ENCODE measurements at regions not wholly inside any gene's neighbourhood (a gene's known extent, or its start where the extent isn't known, plus 50 kb on each side); places are given as distances from the start of the nearest gene placed in this dataset.

- Histone ChIP-seq H3K4me3 (ENCODE audit: low read depth, low read length) (no peak overlapping the region), H3K9ac (ENCODE audit: low read depth, low read length) (no peak overlapping the region), H3K9me3 (ENCODE audit: control insufficient read depth, insufficient read depth, low read length) (no peaks in the 10 kb centered on the region), H3K27me3 (ENCODE audit: control insufficient read depth, insufficient read depth, low read length) (no peaks in the 10 kb centered on the region), H3K4me1 (ENCODE audit: control insufficient read depth, insufficient read depth, low read length) (no peaks in the 10 kb centered on the region), H3K36me3 (ENCODE audit: control insufficient read depth, insufficient read depth, low read length) (no peaks in the 10 kb centered on the region)
These were observed 109.6 kb upstream of the CYRIA start for GRCh38 chr2:16774980-16775898.

DNA sequence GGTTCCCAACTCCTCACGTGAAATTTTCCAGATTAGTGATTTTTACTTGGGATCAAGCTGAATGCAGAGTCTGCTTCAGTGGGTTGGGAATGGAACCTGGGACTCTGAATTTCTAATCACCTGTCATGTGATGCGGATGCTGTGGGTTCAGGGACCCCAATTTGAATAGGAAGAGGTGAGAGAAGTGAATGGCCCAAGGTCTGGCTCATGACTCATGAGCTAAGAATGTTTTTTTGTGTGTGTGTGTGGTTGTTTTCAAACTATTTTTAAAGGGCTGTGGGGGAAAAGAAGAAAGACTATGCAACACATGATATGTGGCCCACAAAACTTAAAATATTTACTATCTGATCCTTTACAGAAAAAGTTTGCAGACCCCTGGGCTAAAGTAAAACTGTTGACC, 108.5 kb upstream of the CYRIA start:
- no peaks in the 10 kb centered on the region for H3K9me3 ChIP-seq (ENCODE audit: control insufficient read depth, insufficient read depth, low read length)
- H3K4me3 ChIP-seq (ENCODE audit: low read depth, low read length), result no peak overlapping the region
- H3K36me3 ChIP-seq (ENCODE audit: control insufficient read depth, insufficient read depth, low read length), result no peaks in the 10 kb centered on the region
- H3K9ac ChIP-seq (ENCODE audit: low read depth, low read length), result no peak overlapping the region
- H3K4me1 ChIP-seq (ENCODE audit: control insufficient read depth, insufficient read depth, low read length), result no peaks in the 10 kb centered on the region
- no peaks in the 10 kb centered on the region for H3K27me3 ChIP-seq (ENCODE audit: control insufficient read depth, insufficient read depth, low read length)

- Histone ChIP-seq H3K4me3 (ENCODE audit: low read depth, low read length) (no peak overlapping the region), H3K36me3 (ENCODE audit: control insufficient read depth, insufficient read depth, low read length) (no peaks in the 10 kb centered on the region), H3K4me1 (ENCODE audit: control insufficient read depth, insufficient read depth, low read length) (no peaks in the 10 kb centered on the region), H3K9me3 (ENCODE audit: control insufficient read depth, insufficient read depth, low read length) (no peaks in the 10 kb centered on the region), H3K27me3 (ENCODE audit: control insufficient read depth, insufficient read depth, low read length) (no peaks in the 10 kb centered on the region), H3K9ac (ENCODE audit: low read depth, low read length) (no peak overlapping the region)
These were observed 107.6 kb upstream of the CYRIA start for GRCh38 chr2:16773080-16773713.

DNA sequence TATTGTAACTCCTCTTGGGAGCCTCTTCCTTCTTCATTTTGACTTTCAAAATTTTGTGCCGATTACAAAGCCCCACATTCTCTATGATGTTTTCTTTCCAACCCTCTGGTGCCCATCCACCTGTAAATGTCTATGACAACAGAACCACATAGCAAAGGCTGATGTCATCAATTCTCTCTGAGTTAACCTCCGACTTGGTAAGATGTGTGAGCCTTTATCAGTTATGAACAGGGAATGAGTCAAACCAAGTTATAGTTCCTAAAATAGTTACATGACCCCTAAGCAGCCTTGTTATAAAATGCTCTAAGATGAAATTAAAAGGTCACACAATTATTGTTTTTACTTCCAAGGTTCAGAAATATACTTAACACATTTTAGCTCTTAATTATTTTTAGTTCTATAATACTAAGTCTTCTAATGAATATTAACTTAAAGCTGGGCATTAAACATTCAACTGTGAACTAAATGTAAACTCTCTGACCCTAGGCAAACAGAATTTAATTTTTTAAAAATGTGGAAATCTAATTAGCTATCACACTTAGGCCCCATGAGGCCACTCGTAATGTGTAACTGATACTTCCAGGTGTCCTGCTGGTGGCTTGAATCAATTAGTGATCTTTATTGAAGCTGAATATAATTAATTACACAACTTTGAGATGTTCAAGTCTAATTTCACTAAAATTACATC, 102.3 kb upstream of the CYRIA start:
- Histone ChIP-seq H3K27me3 (ENCODE audit: control insufficient read depth, insufficient read depth, low read length) (no peaks in the 10 kb centered on the region), H3K36me3 (ENCODE audit: control insufficient read depth, insufficient read depth, low read length) (no peaks in the 10 kb centered on the region), H3K4me1 (ENCODE audit: control insufficient read depth, insufficient read depth, low read length) (no peaks in the 10 kb centered on the region), H3K9ac (ENCODE audit: low read depth, low read length) (no peak overlapping the region), H3K4me3 (ENCODE audit: low read depth, low read length) (no peak overlapping the region), H3K9me3 (ENCODE audit: control insufficient read depth, insufficient read depth, low read length) (no peaks in the 10 kb centered on the region)

- Histone ChIP-seq H3K9ac (ENCODE audit: low read depth, low read length) (no peak overlapping the region), H3K9me3 (ENCODE audit: control insufficient read depth, insufficient read depth, low read length) (no peaks in the 10 kb centered on the region), H3K4me3 (ENCODE audit: low read depth, low read length) (no peak overlapping the region), H3K36me3 (ENCODE audit: control insufficient read depth, insufficient read depth, low read length) (no peaks in the 10 kb centered on the region), H3K4me1 (ENCODE audit: control insufficient read depth, insufficient read depth, low read length) (no peaks in the 10 kb centered on the region), H3K27me3 (ENCODE audit: control insufficient read depth, insufficient read depth, low read length) (no peaks in the 10 kb centered on the region)
These were observed 99.7 kb upstream of the CYRIA start for GRCh38 chr2:16765356-16765755.

DNA sequence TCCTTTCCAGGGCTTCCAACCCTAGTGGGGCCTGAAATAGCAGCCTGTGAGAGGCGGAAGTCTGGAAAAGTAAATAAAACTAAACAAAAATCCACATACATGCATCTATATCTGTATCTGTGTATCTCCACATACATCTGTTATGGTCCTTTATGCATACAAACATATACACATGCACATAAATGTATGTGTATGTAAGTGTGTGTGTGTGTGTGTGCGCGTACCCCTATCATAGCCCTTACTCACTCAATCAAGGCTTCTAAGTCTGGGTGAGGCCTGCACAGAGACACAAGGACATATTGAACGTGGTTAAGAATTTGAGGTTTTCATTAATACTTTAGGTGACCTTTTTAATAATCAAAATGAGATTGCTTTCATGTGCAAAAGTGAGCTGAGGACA, 98.9 kb upstream of the CYRIA start:
- Histone ChIP-seq H3K36me3 (ENCODE audit: control insufficient read depth, insufficient read depth, low read length) (no peaks in the 10 kb centered on the region), H3K9ac (ENCODE audit: low read depth, low read length) (no peak overlapping the region), H3K4me3 (ENCODE audit: low read depth, low read length) (no peak overlapping the region), H3K4me1 (ENCODE audit: control insufficient read depth, insufficient read depth, low read length) (no peaks in the 10 kb centered on the region), H3K27me3 (ENCODE audit: control insufficient read depth, insufficient read depth, low read length) (no peaks in the 10 kb centered on the region), H3K9me3 (ENCODE audit: control insufficient read depth, insufficient read depth, low read length) (no peaks in the 10 kb centered on the region)

GRCh38 chr2:16763493-16763899, 97.9 kb upstream of the CYRIA start:
- Histone ChIP-seq H3K36me3 (ENCODE audit: control insufficient read depth, insufficient read depth, low read length) (no peaks in the 10 kb centered on the region), H3K27me3 (ENCODE audit: control insufficient read depth, insufficient read depth, low read length) (no peaks in the 10 kb centered on the region), H3K4me1 (ENCODE audit: control insufficient read depth, insufficient read depth, low read length) (no peaks in the 10 kb centered on the region), H3K9ac (ENCODE audit: low read depth, low read length) (no peak overlapping the region), H3K4me3 (ENCODE audit: low read depth, low read length) (no peak overlapping the region), H3K9me3 (ENCODE audit: control insufficient read depth, insufficient read depth, low read length) (no peaks in the 10 kb centered on the region)

DNA sequence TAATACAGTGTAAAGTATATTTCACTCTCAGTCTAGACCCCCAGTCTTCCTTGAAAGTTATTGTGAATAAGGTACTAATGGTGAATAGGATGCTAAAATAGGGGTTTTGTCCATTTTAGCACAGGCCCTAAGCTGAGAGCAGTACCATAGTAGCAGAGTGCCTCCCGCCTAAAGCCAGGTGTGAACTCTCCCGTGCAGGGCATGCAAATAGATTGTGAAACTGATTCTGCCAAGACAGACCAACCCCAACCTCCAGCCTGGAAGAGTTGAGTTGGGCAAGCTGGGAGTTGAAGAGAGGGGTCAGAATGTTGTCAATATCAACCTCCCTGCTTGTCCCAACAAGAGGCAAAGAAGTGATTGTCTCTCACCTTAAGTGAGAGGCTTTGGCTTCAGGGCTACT, 97.4 kb upstream of the CYRIA start:
- H3K9me3 ChIP-seq (ENCODE audit: control insufficient read depth, insufficient read depth, low read length), result no peaks in the 10 kb centered on the region
- H3K27me3 ChIP-seq (ENCODE audit: control insufficient read depth, insufficient read depth, low read length), result no peaks in the 10 kb centered on the region
- H3K4me1 ChIP-seq (ENCODE audit: control insufficient read depth, insufficient read depth, low read length), result no peaks in the 10 kb centered on the region
- no peak overlapping the region for H3K9ac ChIP-seq (ENCODE audit: low read depth, low read length)
- H3K4me3 ChIP-seq (ENCODE audit: low read depth, low read length), result no peak overlapping the region
- no peaks in the 10 kb centered on the region for H3K36me3 ChIP-seq (ENCODE audit: control insufficient read depth, insufficient read depth, low read length)

GRCh38 chr2:16760426-16760825, 94.8 kb upstream of the CYRIA start:
- Histone ChIP-seq H3K4me3 (ENCODE audit: low read depth, low read length) (no peak overlapping the region), H3K9me3 (ENCODE audit: control insufficient read depth, insufficient read depth, low read length) (no peaks in the 10 kb centered on the region), H3K36me3 (ENCODE audit: control insufficient read depth, insufficient read depth, low read length) (no peaks in the 10 kb centered on the region), H3K4me1 (ENCODE audit: control insufficient read depth, insufficient read depth, low read length) (no peaks in the 10 kb centered on the region), H3K9ac (ENCODE audit: low read depth, low read length) (no peak overlapping the region), H3K27me3 (ENCODE audit: control insufficient read depth, insufficient read depth, low read length) (no peaks in the 10 kb centered on the region)

DNA sequence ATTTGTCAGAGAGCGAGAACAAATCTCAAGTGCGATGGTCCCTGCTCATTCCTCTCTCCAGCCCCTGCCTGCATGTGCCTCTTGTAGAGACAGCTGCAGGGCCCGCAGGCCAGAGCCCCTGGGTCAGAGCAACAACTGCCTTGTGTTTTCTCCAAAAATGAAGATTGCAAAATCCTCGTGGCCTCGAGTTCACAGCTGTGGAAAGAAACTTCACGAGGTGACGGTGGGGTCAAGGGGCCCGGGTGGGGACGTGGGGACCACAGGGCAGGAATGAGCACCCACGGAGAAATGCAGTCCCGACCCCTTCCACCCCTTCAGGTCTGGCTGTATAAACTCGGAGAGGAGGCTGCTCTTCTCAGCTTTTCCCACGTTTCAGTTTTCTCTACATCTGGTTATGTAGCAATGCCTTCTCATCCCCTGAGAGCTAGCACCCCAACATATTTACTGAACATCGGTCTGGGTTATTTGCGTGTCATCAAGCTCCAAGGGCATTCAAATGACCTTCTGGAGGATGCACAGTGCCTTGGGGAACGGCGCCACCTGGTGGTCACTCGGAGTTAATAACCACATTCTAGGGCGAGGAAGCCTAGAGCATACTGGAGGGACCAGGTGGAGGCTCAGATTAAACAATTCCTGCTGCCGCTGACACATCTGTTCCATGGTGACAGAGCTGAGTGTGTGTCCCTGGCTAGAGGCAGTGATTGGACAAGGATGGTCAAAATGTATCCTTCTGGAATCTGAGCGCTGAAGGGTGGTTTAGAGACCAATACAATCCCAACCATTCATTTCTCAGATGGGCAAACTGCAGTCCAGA, 91.4 kb upstream of the CYRIA start:
- Histone ChIP-seq H3K9ac (ENCODE audit: low read depth, low read length) (peak overlapping the region; percentile 24), H3K9me3 (ENCODE audit: control insufficient read depth, insufficient read depth, low read length) (no peaks in the 10 kb centered on the region), H3K4me1 (ENCODE audit: control insufficient read depth, insufficient read depth, low read length) (no peaks in the 10 kb centered on the region), H3K4me3 (ENCODE audit: low read depth, low read length) (no peak overlapping the region), H3K27me3 (ENCODE audit: control insufficient read depth, insufficient read depth, low read length) (no peaks in the 10 kb centered on the region), H3K36me3 (ENCODE audit: control insufficient read depth, insufficient read depth, low read length) (no peaks in the 10 kb centered on the region)

DNA sequence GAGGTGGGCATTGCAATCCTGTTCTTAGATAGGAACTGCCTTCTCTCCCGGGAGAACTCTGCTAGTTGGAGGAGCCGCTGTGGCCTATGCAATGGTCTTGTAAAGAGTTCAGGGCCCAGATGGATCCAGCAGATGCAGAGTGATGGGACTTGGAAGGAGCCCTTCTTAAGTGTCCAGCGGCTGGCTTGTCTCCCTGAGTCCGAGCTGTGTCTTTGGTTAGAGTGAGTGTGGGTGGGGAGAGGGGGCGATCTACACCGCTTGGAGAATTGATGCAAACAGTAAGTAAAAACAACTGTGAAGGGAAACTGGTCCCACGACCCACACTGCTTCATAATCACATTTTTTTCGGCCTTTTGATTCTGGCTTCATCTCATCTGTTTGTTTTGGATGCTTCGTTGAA, 89.8 kb upstream of the CYRIA start:
- H3K9ac ChIP-seq (ENCODE audit: low read depth, low read length), result no peak overlapping the region
- H3K9me3 ChIP-seq (ENCODE audit: control insufficient read depth, insufficient read depth, low read length), result no peaks in the 10 kb centered on the region
- no peaks in the 10 kb centered on the region for H3K27me3 ChIP-seq (ENCODE audit: control insufficient read depth, insufficient read depth, low read length)
- H3K4me1 ChIP-seq (ENCODE audit: control insufficient read depth, insufficient read depth, low read length), result no peaks in the 10 kb centered on the region
- no peak overlapping the region for H3K4me3 ChIP-seq (ENCODE audit: low read depth, low read length)
- H3K36me3 ChIP-seq (ENCODE audit: control insufficient read depth, insufficient read depth, low read length), result no peaks in the 10 kb centered on the region
